GM23248 (cell line): ENCODE measurements at regions not wholly inside any gene's neighbourhood (a gene's known extent, or its start where the extent isn't known, plus 50 kb on each side); places are given as distances from the start of the nearest gene placed in this dataset.

Experiments used
- DNase-seq: peaks from one replicate; pipeline ENCODE4 v3.0.0-alpha.2; 2015
- H2AFZ ChIP-seq: fragments of 200-600 bp; sonication (generic); 2 replicates; pipeline ENCODE4 v1.6.1; 2016; ENCODE audit warnings: antibody characterized with exemption
- H3F3A ChIP-seq: fragments of 200-600 bp; sonication (generic); 2 replicates; pipeline ENCODE4 v1.6.1; 2016; ENCODE audit warnings: mild to moderate bottlenecking, antibody characterized with exemption, mixed run types; ENCODE audit not compliant: insufficient read depth
- H3K27ac ChIP-seq: fragments of 200-600 bp; sonication (generic); 2 replicates; pipeline ENCODE4 v1.5.1; 2016; ENCODE audit warnings: mild to moderate bottlenecking
- H3K27me3 ChIP-seq: fragments of 200-600 bp; sonication (generic); replicated peaks from 2 replicates; pipeline ENCODE4 v1.6.1; 2016; ENCODE audit warnings: mild to moderate bottlenecking; ENCODE audit not compliant: insufficient read depth
- H3K36me3 ChIP-seq: fragments of 200-600 bp; sonication (generic); 2 replicates; pipeline ENCODE4 v1.6.1; 2016; ENCODE audit warnings: low read depth, mild to moderate bottlenecking
- H3K4me1 ChIP-seq: fragments of 200-600 bp; sonication (generic); 2 replicates; pipeline ENCODE4 v1.6.1; 2016; ENCODE audit warnings: mild to moderate bottlenecking; ENCODE audit not compliant: insufficient read depth
- H3K4me2 ChIP-seq: fragments of 200-600 bp; sonication (generic); one replicate; pipeline ENCODE4 v1.6.1; 2016; ENCODE audit warnings: mild to moderate bottlenecking; ENCODE audit not compliant: unreplicated experiment
- H3K4me3 ChIP-seq: fragments of 200-600 bp; sonication (generic); 2 replicates; pipeline ENCODE4 v1.5.1; 2016; ENCODE audit warnings: mild to moderate bottlenecking
- H3K79me2 ChIP-seq: fragments of 200-600 bp; sonication (generic); 2 replicates; pipeline ENCODE4 v1.6.1; 2016; ENCODE audit warnings: mild to moderate bottlenecking; ENCODE audit not compliant: insufficient read depth
- H3K9ac ChIP-seq: fragments of 200-600 bp; sonication (generic); 2 replicates; pipeline ENCODE4 v1.6.1; 2016; ENCODE audit warnings: mild to moderate bottlenecking
- H3K9me2 ChIP-seq: fragments of 200-600 bp; sonication (generic); 2 replicates; pipeline ENCODE4 v1.6.1; 2016; ENCODE audit warnings: mixed run types, mild to moderate bottlenecking, moderate library complexity; ENCODE audit not compliant: insufficient read depth
- H3K9me3 ChIP-seq: fragments of 200-600 bp; sonication (generic); one replicate; pipeline ENCODE4 v1.6.1; 2017; ENCODE audit warnings: low read depth
- H4K20me1 ChIP-seq: fragments of 200-600 bp; sonication (generic); 2 replicates; pipeline ENCODE4 v1.6.0; 2016; ENCODE audit not compliant: insufficient read depth
- EZH2 ChIP-seq: fragments of 200-600 bp; sonication (generic); IDR thresholded peaks from 2 replicates; pipeline ENCODE4 v1.6.1; 2018; ENCODE audit warnings: antibody characterized with exemption, mild to moderate bottlenecking; ENCODE audit not compliant: insufficient read depth, poor library complexity, severe bottlenecking
- EZH2phosphoT487 ChIP-seq: fragments of 200-600 bp; sonication (generic); IDR thresholded peaks from 2 replicates; pipeline ENCODE4 v1.6.1; 2018; ENCODE audit warnings: antibody characterized with exemption, moderate library complexity, mild to moderate bottlenecking, low read depth; ENCODE audit not compliant: insufficient read depth
- WGBS, 2 experiments: methylation state at CpG; one replicate each; pipeline ENCODE4 v1.1.6; 2015 to 2017; ENCODE audit warnings: low lambda C conversion rate in 2 of 2, low coverage in 1 of 2; ENCODE audit errors: missing lambda C conversion rate in 2 of 2; 5-methylcytosine and 5-hydroxymethylcytosine counted together
- in situ Hi-C: fragments of 300-500 bp; cut with MboI; formaldehyde crosslinking; loops from 2 replicates; pipeline ENCODE4 v1.15.0; 2020

DNA sequence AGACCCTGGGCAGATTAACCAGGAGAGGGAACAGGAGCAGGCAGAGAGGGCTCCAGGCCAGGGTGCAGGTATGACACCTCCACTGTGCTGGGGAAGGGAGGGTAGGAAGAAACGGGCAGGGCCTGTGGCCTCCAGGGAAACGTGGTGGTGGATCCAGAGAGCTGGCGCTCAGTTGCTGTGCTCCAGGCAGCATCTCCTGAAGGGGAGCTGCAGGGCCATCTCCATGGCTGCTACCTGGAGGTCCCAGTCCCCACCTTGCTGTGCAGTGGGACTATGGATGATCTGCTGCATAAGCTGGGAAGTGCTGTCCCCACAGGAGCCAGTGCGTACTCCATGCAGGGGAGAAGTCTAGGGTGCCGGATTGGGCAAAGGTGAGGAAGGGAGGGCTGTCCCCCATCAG, 125.9 kb upstream of the RUNX3 start:
- Histone ChIP-seq H2AFZ (no peak overlapping the region), H3K36me3 (no peaks in the 10 kb centered on the region), H3K27me3 (peaks cover 34% of the 10 kb centered on the region), H3K79me2 (no peaks in the 10 kb centered on the region), H3K9me3 (no peaks in the 10 kb centered on the region), H3K4me1 (no peaks in the 10 kb centered on the region), H3K27ac (no peak overlapping the region), H4K20me1 (no peaks in the 10 kb centered on the region), H3F3A (no peaks in the 10 kb centered on the region), H3K4me2 (no peak overlapping the region), H3K9ac (no peak overlapping the region), H3K9me2 (no peaks in the 10 kb centered on the region), H3K4me3 (no peak overlapping the region)
- no peak for DNase-seq
- no peak for TF ChIP-seq EZH2phosphoT487
- no peak for TF ChIP-seq EZH2
- in situ Hi-C loops, result no loop called here
- WGBS, 2 experiments, result 77 to 88% methylated on average over 5 of the region's 5 CpGs

DNA sequence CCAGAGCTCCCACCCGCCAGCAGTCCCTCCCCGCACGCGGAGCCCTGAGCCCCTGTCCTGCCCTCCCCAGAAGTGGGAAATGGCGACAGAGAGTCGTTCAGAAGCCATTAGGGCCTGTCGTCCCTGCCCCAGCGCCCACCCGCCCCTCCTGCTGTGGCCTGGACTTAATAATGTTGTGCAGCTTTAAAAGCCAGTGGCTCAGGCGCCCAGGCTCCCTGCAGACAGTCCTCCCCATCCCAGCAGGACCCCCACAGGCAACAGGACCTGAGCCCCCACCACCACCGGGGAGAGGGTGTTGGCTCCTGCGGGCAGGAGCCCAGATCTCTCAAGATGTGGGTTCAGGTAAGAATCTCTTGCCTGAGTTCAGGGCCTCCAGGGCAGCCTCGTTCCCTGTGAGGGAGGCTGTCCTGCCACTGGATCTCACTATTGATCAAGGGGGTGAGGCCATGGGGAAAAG, 125.3 kb upstream of the RUNX3 start:
- Histone ChIP-seq H3K4me3 (no peak overlapping the region), H3K9ac (no peak overlapping the region), H2AFZ (no peak overlapping the region), H3K36me3 (no peaks in the 10 kb centered on the region), H3K27ac (no peak overlapping the region), H3K27me3 (peaks cover 34% of the 10 kb centered on the region), H3K79me2 (no peaks in the 10 kb centered on the region), H3F3A (no peaks in the 10 kb centered on the region), H3K9me3 (no peaks in the 10 kb centered on the region), H3K4me2 (no peak overlapping the region), H3K9me2 (no peaks in the 10 kb centered on the region), H3K4me1 (no peaks in the 10 kb centered on the region), H4K20me1 (no peaks in the 10 kb centered on the region)
- DNase-seq, result no peak
- in situ Hi-C loops, result no loop called here
- TF ChIP-seq EZH2phosphoT487 (no peak), EZH2 (no peak)
- 50 to 61% methylated on average over 13 of the region's 13 CpGs for WGBS, 2 experiments

DNA sequence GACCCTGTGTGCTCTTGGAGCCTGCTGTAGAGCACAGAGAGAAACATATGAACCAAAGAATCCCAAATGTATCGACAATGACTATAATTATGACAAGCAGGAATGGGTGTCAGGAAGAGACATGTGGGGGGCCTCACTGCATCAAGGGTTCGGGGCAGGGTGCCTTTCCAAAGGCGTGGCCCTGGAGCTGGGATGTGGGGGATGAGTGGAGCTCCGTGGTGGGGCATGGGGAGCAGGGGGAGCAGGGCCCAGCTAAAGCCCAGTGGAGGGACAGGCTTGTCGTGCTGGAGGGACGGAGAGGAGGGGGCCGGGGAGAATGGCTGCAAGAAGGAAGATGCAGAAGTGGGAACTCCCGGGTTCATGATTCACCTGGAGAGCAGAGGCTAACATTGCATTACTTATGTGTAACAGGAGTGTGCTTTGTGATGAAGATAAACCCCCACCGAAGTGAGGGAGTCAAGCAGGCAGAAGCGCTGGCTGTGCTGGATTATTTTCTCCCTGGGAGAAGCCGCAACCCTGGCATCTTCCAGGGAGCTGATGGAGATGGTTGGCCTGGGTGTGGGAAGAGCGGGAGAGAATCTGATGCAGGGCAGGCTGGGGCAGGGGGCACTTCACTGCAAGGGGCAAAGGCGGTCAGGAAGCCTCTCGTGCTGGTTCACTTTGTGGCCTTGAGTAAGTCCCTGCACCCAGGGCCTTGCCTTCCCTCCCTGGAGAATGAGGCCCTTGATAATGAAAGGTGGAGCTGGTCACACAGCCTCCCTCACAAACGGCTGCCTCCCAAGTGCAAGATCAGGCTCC, 124.6 kb upstream of the RUNX3 start:
- H3F3A ChIP-seq, result no peaks in the 10 kb centered on the region
- no peak overlapping the region for H3K27ac ChIP-seq
- 29 to 34% methylated on average over 15 of the region's 15 CpGs for WGBS, 2 experiments
- H3K27me3 ChIP-seq, result peaks cover 34% of the 10 kb centered on the region
- H3K9me3 ChIP-seq, result no peaks in the 10 kb centered on the region
- no peaks in the 10 kb centered on the region for H3K9me2 ChIP-seq
- no peak overlapping the region for H2AFZ ChIP-seq
- DNase-seq, result no peak
- no peaks in the 10 kb centered on the region for H3K36me3 ChIP-seq
- no peaks in the 10 kb centered on the region for H3K79me2 ChIP-seq
- H3K9ac ChIP-seq, result no peak overlapping the region
- H4K20me1 ChIP-seq, result no peaks in the 10 kb centered on the region
- in situ Hi-C loops, result no loop called here
- H3K4me3 ChIP-seq, result no peak overlapping the region
- H3K4me1 ChIP-seq, result no peaks in the 10 kb centered on the region
- no peak for TF ChIP-seq EZH2phosphoT487
- TF ChIP-seq EZH2, result no peak
- H3K4me2 ChIP-seq, result no peak overlapping the region

DNA sequence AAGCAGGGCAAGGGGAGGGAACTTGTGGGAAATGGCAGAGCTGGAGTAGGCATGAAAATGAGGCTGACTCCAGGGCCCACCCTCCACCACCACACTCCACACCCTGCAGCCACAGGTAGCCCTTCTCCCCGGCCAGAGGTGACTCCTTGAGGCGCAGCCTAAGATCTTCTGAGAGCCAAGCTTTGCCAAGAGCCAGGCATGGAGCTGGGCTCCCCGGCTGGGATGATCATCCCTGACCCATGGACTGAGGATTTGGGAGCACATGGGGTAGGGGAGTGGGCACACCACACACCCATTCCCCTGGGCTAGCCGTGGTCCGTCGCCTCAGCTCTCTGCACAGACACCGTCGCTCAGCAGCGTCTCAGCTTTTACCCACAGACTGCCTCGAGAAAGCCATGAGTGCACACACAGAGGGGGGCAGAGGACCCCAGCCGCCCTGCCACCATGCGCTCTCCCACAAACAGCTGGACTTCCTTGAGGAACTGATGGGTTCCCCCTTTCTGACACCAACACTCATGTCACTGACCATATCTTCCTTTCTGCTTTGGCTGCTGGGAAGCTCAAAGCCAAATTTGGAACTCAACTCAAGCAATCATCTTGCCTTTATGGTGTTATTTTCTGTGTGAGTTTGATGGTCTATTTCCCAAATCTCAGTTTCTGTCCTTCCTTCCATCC, 123.6 kb upstream of the RUNX3 start:
- in situ Hi-C loops, result no loop called here

More for the DNA sequence above, 123.6 kb upstream of the RUNX3 start:
- no peak overlapping the region for H3K4me2 ChIP-seq
- H3K27ac ChIP-seq, result no peak overlapping the region
- H3K4me1 ChIP-seq, result no peaks in the 10 kb centered on the region
- no peak overlapping the region for H2AFZ ChIP-seq
- no peaks in the 10 kb centered on the region for H3K9me3 ChIP-seq
- H4K20me1 ChIP-seq, result no peaks in the 10 kb centered on the region
- H3K36me3 ChIP-seq, result no peaks in the 10 kb centered on the region
- H3K79me2 ChIP-seq, result no peaks in the 10 kb centered on the region
- no peaks in the 10 kb centered on the region for H3F3A ChIP-seq
- H3K4me3 ChIP-seq, result no peak overlapping the region
- TF ChIP-seq EZH2 (no peak), EZH2phosphoT487 (no peak)
- no peak for DNase-seq
- peaks cover 34% of the 10 kb centered on the region for H3K27me3 ChIP-seq
- no peaks in the 10 kb centered on the region for H3K9me2 ChIP-seq
- no peak overlapping the region for H3K9ac ChIP-seq
- 71 to 74% methylated on average over 12 of the region's 12 CpGs for WGBS, 2 experiments
